ENCODE measurements at regions not wholly inside any gene's neighbourhood (a gene's known extent, or its start where the extent isn't known, plus 50 kb on each side); places are given as distances from the start of the nearest gene placed in this dataset.

DNA sequence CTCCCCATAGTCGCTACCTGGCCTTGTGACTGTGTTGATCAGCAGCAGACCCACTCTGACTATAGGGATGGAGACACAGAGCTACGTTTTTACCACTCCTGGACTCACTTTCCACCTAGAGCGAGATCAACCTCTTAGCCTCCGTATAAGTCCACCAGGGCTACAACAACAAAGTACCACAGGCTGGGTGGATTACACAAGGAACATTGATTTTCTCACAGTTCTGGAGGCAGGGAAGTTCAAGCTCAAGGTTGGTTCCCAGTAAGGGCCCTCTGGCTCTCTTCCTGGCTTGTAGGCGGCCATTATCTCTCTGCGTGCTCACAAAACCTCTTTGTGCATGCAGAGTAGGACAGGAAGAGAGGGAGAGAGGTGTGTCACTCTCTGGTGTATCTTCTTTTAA lies 330.4 kb upstream of the PROK2 start:
- Mint-ChIP-seq H3K4me1 (no peaks in the 10 kb centered on the region), H3K36me3 (no peaks in the 10 kb centered on the region), H3K4me3 (no peak overlapping the region), H3K27me3 (peaks cover 5 to 8% of the 10 kb centered on the region in 2 donors), H3K27ac (no peak overlapping the region), H3K9me3 (no peaks in the 10 kb centered on the region)
- H3K4me3 ChIP-seq (ENCODE audit: low read length) = no peak overlapping the region
- H3K27me3 ChIP-seq (ENCODE audit: insufficient read depth, low read length, poor library complexity, severe bottlenecking) = no peaks in the 10 kb centered on the region
- ChIA-PET CTCF (no interaction called here), POLR2A (no interaction called here)
- H3K27ac ChIP-seq (ENCODE audit: low read depth, low read length) = no peak overlapping the region
- H3K36me3 ChIP-seq (ENCODE audit: insufficient read depth, low read length) = no peaks in the 10 kb centered on the region
- no peaks in the 10 kb centered on the region for H3K4me1 ChIP-seq (ENCODE audit: insufficient read depth, low read length)
- no peak for DNase-seq
- H3K9me3 ChIP-seq (ENCODE audit: low read length) = no peaks in the 10 kb centered on the region

GRCh38 chr3:72114773-72115172 lies 329.8 kb upstream of the PROK2 start:
- H3K4me3 Mint-ChIP-seq = no peak overlapping the region
- CTCF ChIA-PET = no interaction called here

GRCh38 chr3:72113964-72114363 lies 329.0 kb upstream of the PROK2 start:
- POLR2A ChIA-PET = no interaction called here
- no peak for DNase-seq
- no peaks in the 10 kb centered on the region for H3K9me3 ChIP-seq (ENCODE audit: low read length)
- Mint-ChIP-seq H3K4me3 (no peak overlapping the region), H3K9me3 (no peaks in the 10 kb centered on the region), H3K36me3 (no peaks in the 10 kb centered on the region), H3K27ac (no peak overlapping the region), H3K4me1 (no peaks in the 10 kb centered on the region), H3K27me3 (peaks cover 8 to 13% of the 10 kb centered on the region in 2 donors)
- no peak overlapping the region for H3K4me3 ChIP-seq (ENCODE audit: low read length)
- no peaks in the 10 kb centered on the region for H3K36me3 ChIP-seq (ENCODE audit: insufficient read depth, low read length)
- no peak overlapping the region for H3K27ac ChIP-seq (ENCODE audit: low read depth, low read length)
- H3K27me3 ChIP-seq (ENCODE audit: insufficient read depth, low read length, poor library complexity, severe bottlenecking) = no peaks in the 10 kb centered on the region
- no peaks in the 10 kb centered on the region for H3K4me1 ChIP-seq (ENCODE audit: insufficient read depth, low read length)
- CTCF ChIA-PET = no interaction called here

More at GRCh38 chr3:72114773-72115172, 329.8 kb upstream of the PROK2 start:
- Histone ChIP-seq H3K4me3 (ENCODE audit: low read length) (no peak overlapping the region), H3K27me3 (ENCODE audit: insufficient read depth, low read length, poor library complexity, severe bottlenecking) (no peaks in the 10 kb centered on the region), H3K36me3 (ENCODE audit: insufficient read depth, low read length) (no peaks in the 10 kb centered on the region), H3K27ac (ENCODE audit: low read depth, low read length) (no peak overlapping the region), H3K4me1 (ENCODE audit: insufficient read depth, low read length) (no peaks in the 10 kb centered on the region), H3K9me3 (ENCODE audit: low read length) (no peaks in the 10 kb centered on the region)
- no peak for DNase-seq
- Mint-ChIP-seq H3K4me1 (no peaks in the 10 kb centered on the region), H3K27ac (peak overlapping the region in 1 of 8 donors; percentile 87), H3K36me3 (no peaks in the 10 kb centered on the region), H3K27me3 (peaks cover 8 to 10% of the 10 kb centered on the region in 2 donors), H3K9me3 (no peaks in the 10 kb centered on the region)
- POLR2A ChIA-PET = no interaction called here

GRCh38 chr3:72113564-72113963 lies 328.6 kb upstream of the PROK2 start:
- no peak overlapping the region for H3K27ac ChIP-seq (ENCODE audit: low read depth, low read length)
- H3K9me3 Mint-ChIP-seq = no peaks in the 10 kb centered on the region
- H3K4me3 Mint-ChIP-seq = no peak overlapping the region
- no peak overlapping the region for H3K4me3 ChIP-seq (ENCODE audit: low read length)
- ChIA-PET CTCF (interaction anchor here (1.3 kb wide), 1 partner anchor 8 kb away, joined by 5 read pairs; no protein-coding TSS in a partner anchor), POLR2A (no interaction called here)
- H3K27ac Mint-ChIP-seq = no peak overlapping the region
- H3K36me3 Mint-ChIP-seq = no peaks in the 10 kb centered on the region
- no peaks in the 10 kb centered on the region for H3K27me3 ChIP-seq (ENCODE audit: insufficient read depth, low read length, poor library complexity, severe bottlenecking)
- peaks cover 8 to 14% of the 10 kb centered on the region in 2 donors for H3K27me3 Mint-ChIP-seq
- no peaks in the 10 kb centered on the region for H3K4me1 Mint-ChIP-seq
- no peaks in the 10 kb centered on the region for H3K36me3 ChIP-seq (ENCODE audit: insufficient read depth, low read length)
- DNase-seq = no peak
- H3K4me1 ChIP-seq (ENCODE audit: insufficient read depth, low read length) = no peaks in the 10 kb centered on the region
- no peaks in the 10 kb centered on the region for H3K9me3 ChIP-seq (ENCODE audit: low read length)

DNA sequence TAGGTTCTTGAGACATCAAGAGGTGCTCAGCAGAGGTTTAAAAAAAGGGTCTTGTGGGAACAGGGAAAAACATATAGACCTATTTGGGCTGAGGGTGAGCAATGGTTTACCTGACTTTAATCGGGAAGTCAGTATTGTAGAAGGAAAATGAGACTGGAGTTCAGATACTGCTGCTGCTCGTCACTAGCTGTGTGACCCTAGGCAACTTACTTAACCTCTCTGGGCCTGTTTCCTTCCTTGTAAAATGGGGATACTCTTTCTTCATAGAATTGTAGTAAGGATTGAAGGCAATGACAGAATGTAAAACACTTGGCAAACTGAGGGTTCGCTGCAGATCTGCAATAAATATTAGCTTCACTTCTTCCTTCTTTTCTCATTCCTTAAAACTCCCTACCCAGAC lies 327.5 kb upstream of the PROK2 start:
- no peak overlapping the region for H3K4me3 ChIP-seq (ENCODE audit: low read length)
- no peaks in the 10 kb centered on the region for H3K4me1 ChIP-seq (ENCODE audit: insufficient read depth, low read length)
- no peaks in the 10 kb centered on the region for H3K9me3 ChIP-seq (ENCODE audit: low read length)
- no peaks in the 10 kb centered on the region for H3K27me3 ChIP-seq (ENCODE audit: insufficient read depth, low read length, poor library complexity, severe bottlenecking)
- H3K4me3 Mint-ChIP-seq = no peak overlapping the region
- H3K36me3 ChIP-seq (ENCODE audit: insufficient read depth, low read length) = no peaks in the 10 kb centered on the region
- POLR2A ChIA-PET = no interaction called here
- CTCF ChIA-PET = interaction anchor here (1.3 kb wide), 1 partner anchor 9 kb away, joined by 5 read pairs; no protein-coding TSS in a partner anchor
- H3K4me1 Mint-ChIP-seq = no peaks in the 10 kb centered on the region
- DNase-seq = no peak
- H3K27me3 Mint-ChIP-seq = peaks cover 8 to 17% of the 10 kb centered on the region in 2 donors
- H3K27ac Mint-ChIP-seq = no peak overlapping the region
- no peaks in the 10 kb centered on the region for H3K36me3 Mint-ChIP-seq
- H3K9me3 Mint-ChIP-seq = no peaks in the 10 kb centered on the region
- no peak overlapping the region for H3K27ac ChIP-seq (ENCODE audit: low read depth, low read length)

- Histone ChIP-seq H3K9me3 (ENCODE audit: low read length) (no peaks in the 10 kb centered on the region), H3K4me3 (ENCODE audit: low read length) (no peak overlapping the region), H3K27me3 (ENCODE audit: insufficient read depth, low read length, poor library complexity, severe bottlenecking) (no peaks in the 10 kb centered on the region), H3K36me3 (ENCODE audit: insufficient read depth, low read length) (no peaks in the 10 kb centered on the region), H3K4me1 (ENCODE audit: insufficient read depth, low read length) (no peaks in the 10 kb centered on the region), H3K27ac (ENCODE audit: low read depth, low read length) (no peak overlapping the region)
- H3K36me3 Mint-ChIP-seq = no peaks in the 10 kb centered on the region
- H3K4me3 Mint-ChIP-seq = no peak overlapping the region
- ChIA-PET POLR2A (no interaction called here), CTCF (no interaction called here)
- H3K27ac Mint-ChIP-seq = no peak overlapping the region
- peaks cover 8 to 15% of the 10 kb centered on the region in 2 donors for H3K27me3 Mint-ChIP-seq
- H3K9me3 Mint-ChIP-seq = no peaks in the 10 kb centered on the region
- DNase-seq = no peak
- H3K4me1 Mint-ChIP-seq = no peaks in the 10 kb centered on the region
These were observed 326.6 kb upstream of the PROK2 start for GRCh38 chr3:72111265-72112205.

GRCh38 chr3:72109327-72110259 lies 324.6 kb upstream of the PROK2 start:
- CTCF ChIA-PET = no interaction called here

GRCh38 chr3:72105306-72105705 lies 320.4 kb upstream of the PROK2 start:
- Histone ChIP-seq H3K27ac (ENCODE audit: low read depth, low read length) (no peak overlapping the region), H3K4me3 (ENCODE audit: low read length) (no peak overlapping the region), H3K4me1 (ENCODE audit: insufficient read depth, low read length) (peaks cover 10% of the 10 kb centered on the region), H3K9me3 (ENCODE audit: low read length) (no peaks in the 10 kb centered on the region), H3K36me3 (ENCODE audit: insufficient read depth, low read length) (no peaks in the 10 kb centered on the region), H3K27me3 (ENCODE audit: insufficient read depth, low read length, poor library complexity, severe bottlenecking) (no peaks in the 10 kb centered on the region)
- Mint-ChIP-seq H3K9me3 (no peaks in the 10 kb centered on the region), H3K27me3 (peaks cover 14 to 46% of the 10 kb centered on the region in 2 donors), H3K27ac (no peak overlapping the region), H3K36me3 (no peaks in the 10 kb centered on the region), H3K4me3 (no peak overlapping the region), H3K4me1 (peaks cover 11 to 14% (median 14%) of the 10 kb centered on the region in 3 donors)
- CTCF ChIA-PET = no interaction called here
- DNase-seq = no peak
- POLR2A ChIA-PET = no interaction called here

More at GRCh38 chr3:72109327-72110259, 324.6 kb upstream of the PROK2 start:
- POLR2A ChIA-PET = no interaction called here
- no peaks in the 10 kb centered on the region for H3K27me3 ChIP-seq (ENCODE audit: insufficient read depth, low read length, poor library complexity, severe bottlenecking)
- no peaks in the 10 kb centered on the region for H3K36me3 ChIP-seq (ENCODE audit: insufficient read depth, low read length)
- no peak overlapping the region for H3K4me3 ChIP-seq (ENCODE audit: low read length)
- DNase-seq = no peak
- no peaks in the 10 kb centered on the region for H3K9me3 ChIP-seq (ENCODE audit: low read length)
- no peak overlapping the region for H3K27ac ChIP-seq (ENCODE audit: low read depth, low read length)
- Mint-ChIP-seq H3K36me3 (no peaks in the 10 kb centered on the region), H3K9me3 (no peaks in the 10 kb centered on the region), H3K27me3 (peaks cover 12 to 22% of the 10 kb centered on the region in 2 donors), H3K27ac (no peak overlapping the region), H3K4me3 (no peak overlapping the region), H3K4me1 (no peaks in the 10 kb centered on the region)
- no peaks in the 10 kb centered on the region for H3K4me1 ChIP-seq (ENCODE audit: insufficient read depth, low read length)
